ENCODE measurements at regions not wholly inside any gene's neighbourhood (a gene's known extent, or its start where the extent isn't known, plus 50 kb on each side); places are given as distances from the start of the nearest gene placed in this dataset.
"Not testable (repeated sequence)": the region's sequence is repeated elsewhere in the genome, so short reads cannot be mapped to it uniquely, and the experiment has no call there.

- H3K27ac Mint-ChIP-seq: no peak overlapping the region
- H3K36me3 Mint-ChIP-seq (ENCODE audit: low read depth): no peaks in the 10 kb centered on the region
- H3K9me3 Mint-ChIP-seq: no peaks in the 10 kb centered on the region
- no peak for DNase-seq
- no peaks in the 10 kb centered on the region for H3K4me1 Mint-ChIP-seq (ENCODE audit: low read depth)
- peaks cover 9% of the 10 kb centered on the region for H3K27me3 Mint-ChIP-seq (ENCODE audit: low read depth)
- H3K4me3 Mint-ChIP-seq: no peak overlapping the region
- intact Hi-C loops (cut with micrococcal nuclease): no loop called here
- CTCF ChIA-PET: no interaction called here
Measured at GRCh38 chr6:112401083-112401482, 54.0 kb downstream of the RFPL4B start.

- CTCF ChIA-PET: no interaction called here
- H3K9me3 Mint-ChIP-seq: no peaks in the 10 kb centered on the region
- intact Hi-C loops (cut with micrococcal nuclease): no loop called here
- no peaks in the 10 kb centered on the region for H3K36me3 Mint-ChIP-seq (ENCODE audit: low read depth)
- no peak overlapping the region for H3K4me3 Mint-ChIP-seq
- no peak overlapping the region for H3K27ac Mint-ChIP-seq
- no peak for DNase-seq
- H3K27me3 Mint-ChIP-seq (ENCODE audit: low read depth): peaks cover 9% of the 10 kb centered on the region
- no peaks in the 10 kb centered on the region for H3K4me1 Mint-ChIP-seq (ENCODE audit: low read depth)
Measured at GRCh38 chr6:112407101-112407590, 60.0 kb downstream of the RFPL4B start.

GRCh38 chr6:112408522-112408921 is 61.4 kb downstream of the RFPL4B start:
- H3K4me3 Mint-ChIP-seq: no peak overlapping the region
- no peaks in the 10 kb centered on the region for H3K4me1 Mint-ChIP-seq (ENCODE audit: low read depth)
- no peaks in the 10 kb centered on the region for H3K9me3 Mint-ChIP-seq
- no peak for DNase-seq
- intact Hi-C loops (cut with micrococcal nuclease): no loop called here
- CTCF ChIA-PET: interaction anchor here (0.7 kb wide), 1 partner anchor 589 kb away, joined by 3 read pairs; no protein-coding TSS in a partner anchor
- H3K27ac Mint-ChIP-seq: no peak overlapping the region
- no peaks in the 10 kb centered on the region for H3K36me3 Mint-ChIP-seq (ENCODE audit: low read depth)
- H3K27me3 Mint-ChIP-seq (ENCODE audit: low read depth): peaks cover 2% of the 10 kb centered on the region

- no peak overlapping the region for H3K4me3 Mint-ChIP-seq
- CTCF ChIA-PET: no interaction called here
Measured at GRCh38 chr6:112409311-112409710, 62.2 kb downstream of the RFPL4B start.

GRCh38 chr6:112413780-112414179 is 66.7 kb downstream of the RFPL4B start:
- H3K27ac Mint-ChIP-seq: no peak overlapping the region
- no peaks in the 10 kb centered on the region for H3K36me3 Mint-ChIP-seq (ENCODE audit: low read depth)
- no peaks in the 10 kb centered on the region for H3K4me1 Mint-ChIP-seq (ENCODE audit: low read depth)
- CTCF ChIA-PET: no interaction called here
- no peaks in the 10 kb centered on the region for H3K9me3 Mint-ChIP-seq
- intact Hi-C loops (cut with micrococcal nuclease): no loop called here
- H3K27me3 Mint-ChIP-seq (ENCODE audit: low read depth): peaks cover 2% of the 10 kb centered on the region
- no peak for DNase-seq
- H3K4me3 Mint-ChIP-seq: no peak overlapping the region

More at GRCh38 chr6:112409311-112409710, 62.2 kb downstream of the RFPL4B start:
- H3K27me3 Mint-ChIP-seq (ENCODE audit: low read depth): peaks cover 2% of the 10 kb centered on the region
- H3K27ac Mint-ChIP-seq: no peak overlapping the region
- H3K4me1 Mint-ChIP-seq (ENCODE audit: low read depth): no peaks in the 10 kb centered on the region
- no peak for DNase-seq
- intact Hi-C loops (cut with micrococcal nuclease): no loop called here
- no peaks in the 10 kb centered on the region for H3K36me3 Mint-ChIP-seq (ENCODE audit: low read depth)
- no peaks in the 10 kb centered on the region for H3K9me3 Mint-ChIP-seq

- Mint-ChIP-seq H3K27ac (no peak overlapping the region), H3K36me3 (ENCODE audit: low read depth) (no peaks in the 10 kb centered on the region), H3K27me3 (ENCODE audit: low read depth) (peaks cover 1% of the 10 kb centered on the region), H3K9me3 (no peaks in the 10 kb centered on the region), H3K4me3 (no peak overlapping the region), H3K4me1 (ENCODE audit: low read depth) (no peaks in the 10 kb centered on the region)
- CTCF ChIA-PET: no interaction called here
- intact Hi-C loops (cut with micrococcal nuclease): no loop called here
- no peak for DNase-seq
Measured at GRCh38 chr6:112415366-112415765, 68.2 kb downstream of the RFPL4B start.

GRCh38 chr6:112416866-112417265 is 69.7 kb downstream of the RFPL4B start:
- H3K27me3 Mint-ChIP-seq (ENCODE audit: low read depth): peaks cover 5% of the 10 kb centered on the region

GRCh38 chr6:112427011-112427410 is 79.9 kb downstream of the RFPL4B start:
- H3K4me1 Mint-ChIP-seq (ENCODE audit: low read depth); CTCF ChIA-PET; H3K27me3 Mint-ChIP-seq (ENCODE audit: low read depth); H3K27ac Mint-ChIP-seq; H3K4me3 Mint-ChIP-seq; H3K36me3 Mint-ChIP-seq (ENCODE audit: low read depth); DNase-seq; intact Hi-C loops (cut with micrococcal nuclease); H3K9me3 Mint-ChIP-seq: not testable (repeated sequence)

More at GRCh38 chr6:112416866-112417265, 69.7 kb downstream of the RFPL4B start:
- H3K4me1 Mint-ChIP-seq (ENCODE audit: low read depth): no peaks in the 10 kb centered on the region
- H3K27ac Mint-ChIP-seq: no peak overlapping the region
- no peak for DNase-seq
- intact Hi-C loops (cut with micrococcal nuclease): no loop called here
- CTCF ChIA-PET: no interaction called here
- no peak overlapping the region for H3K4me3 Mint-ChIP-seq
- H3K9me3 Mint-ChIP-seq: no peaks in the 10 kb centered on the region
- no peaks in the 10 kb centered on the region for H3K36me3 Mint-ChIP-seq (ENCODE audit: low read depth)

GRCh38 chr6:112427499-112427898 is 80.4 kb downstream of the RFPL4B start:
- no peaks in the 10 kb centered on the region for H3K4me1 Mint-ChIP-seq (ENCODE audit: low read depth)
- no peak overlapping the region for H3K4me3 Mint-ChIP-seq
- no peak overlapping the region for H3K27ac Mint-ChIP-seq
- CTCF ChIA-PET: no interaction called here
- H3K27me3 Mint-ChIP-seq (ENCODE audit: low read depth): no peaks in the 10 kb centered on the region
- DNase-seq: no peak
- H3K36me3 Mint-ChIP-seq (ENCODE audit: low read depth): no peaks in the 10 kb centered on the region
- peaks cover 4% of the 10 kb centered on the region for H3K9me3 Mint-ChIP-seq
- intact Hi-C loops (cut with micrococcal nuclease): no loop called here

- no peak overlapping the region for H3K4me3 Mint-ChIP-seq
- CTCF ChIA-PET: no interaction called here
Measured at GRCh38 chr6:112428477-112428876, 81.3 kb downstream of the RFPL4B start.

GRCh38 chr6:112429226-112429625 is 82.1 kb downstream of the RFPL4B start:
- no peak for DNase-seq
- Mint-ChIP-seq H3K36me3 (ENCODE audit: low read depth) (no peaks in the 10 kb centered on the region), H3K4me3 (no peak overlapping the region), H3K27me3 (ENCODE audit: low read depth) (no peaks in the 10 kb centered on the region), H3K27ac (no peak overlapping the region), H3K4me1 (ENCODE audit: low read depth) (no peaks in the 10 kb centered on the region), H3K9me3 (peaks cover 4% of the 10 kb centered on the region)
- CTCF ChIA-PET: no interaction called here
- intact Hi-C loops (cut with micrococcal nuclease): no loop called here

More at GRCh38 chr6:112428477-112428876, 81.3 kb downstream of the RFPL4B start:
- no peak overlapping the region for H3K27ac Mint-ChIP-seq
- DNase-seq: no peak
- intact Hi-C loops (cut with micrococcal nuclease): no loop called here
- no peaks in the 10 kb centered on the region for H3K27me3 Mint-ChIP-seq (ENCODE audit: low read depth)
- H3K36me3 Mint-ChIP-seq (ENCODE audit: low read depth): no peaks in the 10 kb centered on the region
- H3K9me3 Mint-ChIP-seq: peaks cover 4% of the 10 kb centered on the region
- no peaks in the 10 kb centered on the region for H3K4me1 Mint-ChIP-seq (ENCODE audit: low read depth)

- Mint-ChIP-seq H3K27ac (no peak overlapping the region), H3K4me3 (no peak overlapping the region), H3K36me3 (ENCODE audit: low read depth) (no peaks in the 10 kb centered on the region), H3K4me1 (ENCODE audit: low read depth) (no peaks in the 10 kb centered on the region), H3K27me3 (ENCODE audit: low read depth) (no peaks in the 10 kb centered on the region), H3K9me3 (peaks cover 4% of the 10 kb centered on the region)
- intact Hi-C loops (cut with micrococcal nuclease): no loop called here
- no peak for DNase-seq
- CTCF ChIA-PET: interaction anchor here (0.7 kb wide), 1 partner anchor 54 kb away, joined by 3 read pairs; no protein-coding TSS in a partner anchor
Measured at GRCh38 chr6:112431803-112432202, 84.7 kb downstream of the RFPL4B start.

- Mint-ChIP-seq H3K9me3 (peaks cover 2% of the 10 kb centered on the region), H3K4me1 (ENCODE audit: low read depth) (no peaks in the 10 kb centered on the region), H3K4me3 (no peak overlapping the region), H3K27me3 (ENCODE audit: low read depth) (no peaks in the 10 kb centered on the region), H3K27ac (no peak overlapping the region), H3K36me3 (ENCODE audit: low read depth) (no peaks in the 10 kb centered on the region)
- CTCF ChIA-PET: no interaction called here
- intact Hi-C loops (cut with micrococcal nuclease): no loop called here
- no peak for DNase-seq
Measured at GRCh38 chr6:112432853-112433252, 85.7 kb downstream of the RFPL4B start.

GRCh38 chr6:112433457-112433856 is 86.3 kb downstream of the RFPL4B start:
- Mint-ChIP-seq H3K27me3 (ENCODE audit: low read depth) (no peaks in the 10 kb centered on the region), H3K27ac (no peak overlapping the region), H3K36me3 (ENCODE audit: low read depth) (no peaks in the 10 kb centered on the region), H3K4me3 (no peak overlapping the region), H3K4me1 (ENCODE audit: low read depth) (no peaks in the 10 kb centered on the region), H3K9me3 (peaks cover 2% of the 10 kb centered on the region)
- no peak for DNase-seq
- intact Hi-C loops (cut with micrococcal nuclease): no loop called here
- CTCF ChIA-PET: no interaction called here

All from activated naive CD4-positive, alpha-beta T cell treated with anti-CD3 and anti-CD28 coated beads for 36 hours (primary cell).